HL-60/S4 (cell line): ENCODE measurements at regions not wholly inside any gene's neighbourhood (a gene's known extent, or its start where the extent isn't known, plus 50 kb on each side); places are given as distances from the start of the nearest gene placed in this dataset.

ENCODE experiments used
- in situ Hi-C: fragments of 300-500 bp; cut with MboI; formaldehyde crosslinking; loops from 2 replicates; pipeline ENCODE4 v1.14.3; 2022; ENCODE audit warnings: low sequenced_read_pairs

DNA sequence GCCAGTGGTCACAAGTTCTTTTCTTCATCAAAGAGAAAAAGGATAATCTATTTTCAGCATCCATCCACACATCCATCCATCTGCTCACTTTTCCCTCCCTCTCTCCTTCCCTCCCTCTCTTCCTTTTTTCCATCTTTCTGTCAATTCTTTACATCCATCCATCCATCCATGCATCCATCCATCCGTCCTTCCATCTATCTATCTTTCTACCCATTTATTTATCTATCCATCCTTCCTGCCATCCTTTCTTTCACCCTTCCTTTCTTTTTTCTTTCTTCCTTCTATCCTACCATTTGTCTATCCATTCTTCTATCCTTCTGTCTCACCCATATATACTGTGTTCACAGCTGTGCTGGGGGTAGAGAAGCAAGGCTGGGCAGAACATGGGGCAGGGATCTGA lies 212.4 kb upstream of the GALNT2 start:
- in situ Hi-C loops, result loop anchor here (25.0 kb wide), 1 partner anchor 108 kb away; no protein-coding TSS in a partner anchor

GRCh38 chr1:229856009-229856650 lies 210.9 kb upstream of the GALNT2 start:
- in situ Hi-C loops, result loop anchor here (25.0 kb wide), 1 partner anchor 106 kb away; no protein-coding TSS in a partner anchor

- in situ Hi-C loops, result loop anchor here (25.0 kb wide), 1 partner anchor 105 kb away; no protein-coding TSS in a partner anchor
Measured at GRCh38 chr1:229857585-229857984, 209.5 kb upstream of the GALNT2 start.

DNA sequence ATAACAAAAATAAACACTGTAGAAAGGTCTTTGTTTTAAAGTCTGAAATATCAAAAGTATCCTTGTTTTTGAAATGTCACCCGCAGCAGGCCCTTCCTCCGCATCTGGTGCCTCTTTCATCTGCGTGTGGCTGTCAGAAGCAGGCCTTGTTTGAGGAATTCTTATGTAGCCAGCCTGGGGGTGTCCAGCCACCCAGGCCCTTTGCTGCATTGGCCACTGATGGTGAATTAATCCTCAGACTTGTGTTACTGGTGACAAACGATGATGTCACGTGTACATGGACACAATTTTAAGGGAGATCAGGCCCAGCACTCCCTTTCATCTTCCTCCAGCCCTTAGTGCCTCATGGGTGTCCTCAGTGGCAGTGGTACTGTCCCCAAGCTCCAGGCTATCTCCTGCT lies 208.0 kb upstream of the GALNT2 start:
- in situ Hi-C loops, result loop anchor here (25.0 kb wide), 1 partner anchor 103 kb away; no protein-coding TSS in a partner anchor

- in situ Hi-C loops, result loop anchor here (25.0 kb wide), 1 partner anchor 101 kb away; no protein-coding TSS in a partner anchor
Measured at GRCh38 chr1:229860926-229861325, 206.1 kb upstream of the GALNT2 start.

DNA sequence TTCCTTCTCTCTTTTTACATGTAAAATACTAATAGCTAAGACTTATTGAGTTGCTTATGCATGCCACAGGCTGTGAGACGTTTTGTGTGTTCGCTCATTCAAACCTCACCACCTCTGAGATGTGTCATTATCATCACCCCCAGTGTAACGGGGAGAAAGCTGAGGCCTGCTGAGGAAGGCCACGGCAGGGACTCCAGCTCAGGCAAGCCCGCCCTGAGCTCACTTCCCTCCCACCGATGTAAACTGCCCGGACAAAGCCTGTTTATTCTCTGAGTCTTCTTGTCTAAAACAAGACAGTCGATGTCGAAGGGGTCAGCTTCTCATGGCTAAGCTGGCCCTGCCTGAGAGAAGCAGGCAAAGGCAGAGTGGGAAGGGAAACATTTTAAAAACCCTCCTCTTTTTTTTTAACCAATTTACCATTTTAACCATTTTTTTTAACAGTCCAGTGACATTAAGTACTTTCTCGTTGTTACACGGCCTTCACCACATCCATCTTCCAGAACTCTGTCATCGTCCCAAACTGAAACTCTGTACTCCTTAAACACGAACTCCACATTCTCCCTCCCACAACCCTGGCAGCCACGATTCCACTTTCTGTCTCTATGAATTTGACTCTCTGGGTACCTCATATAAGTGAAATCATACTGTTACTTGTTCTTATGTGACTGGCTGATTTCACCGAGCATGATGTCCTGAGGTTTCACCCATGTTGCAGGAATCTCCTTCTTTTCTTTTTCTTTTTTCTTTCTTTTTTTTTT lies 204.8 kb upstream of the GALNT2 start:
- in situ Hi-C loops, result loop anchor here (25.0 kb wide), 1 partner anchor 100 kb away; no protein-coding TSS in a partner anchor

DNA sequence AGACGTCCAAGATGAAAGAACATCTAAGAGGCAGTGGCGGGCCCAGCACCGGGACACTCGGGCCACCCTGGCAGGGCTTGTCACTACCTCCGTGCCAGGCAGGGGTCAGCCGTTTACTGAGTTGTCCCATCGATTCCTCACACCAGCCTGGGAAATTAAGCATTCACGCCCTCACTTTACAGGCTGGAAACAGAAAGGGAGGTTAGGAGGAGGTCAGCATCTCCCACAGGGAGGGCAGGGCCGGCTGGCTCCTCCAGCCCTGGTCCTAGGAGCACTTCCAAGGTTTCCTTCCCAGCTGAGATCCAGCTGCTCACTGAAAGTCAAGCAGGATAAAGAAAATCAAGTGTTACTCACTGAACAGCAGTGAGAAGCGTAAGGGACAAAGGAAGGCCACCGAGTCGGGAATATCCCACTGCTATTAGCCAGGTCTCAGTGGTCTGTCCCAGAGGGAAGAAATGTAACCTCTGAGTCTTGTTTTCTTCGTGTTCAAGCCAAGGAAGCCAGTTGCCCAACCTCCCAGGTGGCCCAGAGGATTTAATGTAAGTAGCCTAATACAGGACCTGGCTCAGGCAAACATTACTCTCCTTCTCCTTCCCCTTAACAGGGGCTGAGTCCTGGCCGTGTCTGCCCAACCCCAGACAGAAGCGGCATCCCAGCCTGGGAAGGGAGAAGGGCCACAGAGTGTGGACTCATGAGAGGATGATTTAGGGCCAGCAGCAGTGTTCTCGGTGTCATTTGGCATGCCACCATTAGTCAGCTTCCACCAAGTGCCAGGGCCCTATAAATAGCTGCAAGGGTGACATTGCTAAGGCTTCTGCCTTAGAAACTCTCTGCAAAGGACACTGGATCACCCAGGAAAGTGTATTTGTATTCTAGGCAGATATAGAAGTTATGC lies 203.1 kb upstream of the GALNT2 start:
- in situ Hi-C loops, result loop anchor here (25.0 kb wide), 1 partner anchor 98 kb away; no protein-coding TSS in a partner anchor

GRCh38 chr1:229864686-229865230 lies 202.3 kb upstream of the GALNT2 start:
- in situ Hi-C loops, result loop anchor here (25.0 kb wide), 1 partner anchor 98 kb away; no protein-coding TSS in a partner anchor

- in situ Hi-C loops, result loop anchor here (25.0 kb wide), 1 partner anchor 97 kb away; no protein-coding TSS in a partner anchor
Measured at GRCh38 chr1:229865321-229865720, 201.7 kb upstream of the GALNT2 start.

- in situ Hi-C loops, result loop anchor here (25.0 kb wide), 1 partner anchor 95 kb away; no protein-coding TSS in a partner anchor
Measured at GRCh38 chr1:229867726-229868125, 199.3 kb upstream of the GALNT2 start.

GRCh38 chr1:229869240-229869639 lies 197.8 kb upstream of the GALNT2 start:
- in situ Hi-C loops, result loop anchor here (25.0 kb wide), 1 partner anchor 93 kb away; no protein-coding TSS in a partner anchor

DNA sequence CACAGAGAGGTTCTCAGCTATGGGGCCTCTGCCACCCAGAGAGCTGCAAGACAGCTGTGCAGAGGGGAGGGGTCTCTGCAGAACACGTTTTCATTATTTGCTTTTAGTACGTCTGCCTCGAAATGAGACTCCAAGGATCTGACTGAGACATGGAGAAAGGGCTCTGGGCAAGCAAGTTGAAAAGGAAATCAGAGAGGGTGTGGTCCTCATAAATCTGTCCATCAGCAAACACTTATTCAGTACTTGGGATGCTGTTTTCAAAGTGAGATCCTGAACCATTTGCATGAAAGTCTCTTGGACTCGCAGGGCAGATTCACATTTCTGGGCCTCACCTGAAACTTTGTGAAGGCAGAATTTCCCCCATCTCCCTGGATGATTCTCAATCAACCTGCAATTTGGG lies 197.4 kb upstream of the GALNT2 start:
- in situ Hi-C loops, result loop anchor here (25.0 kb wide), 1 partner anchor 93 kb away; no protein-coding TSS in a partner anchor

- in situ Hi-C loops, result loop anchor here (25.0 kb wide), 1 partner anchor 92 kb away; no protein-coding TSS in a partner anchor
Measured at GRCh38 chr1:229870381-229870780, 196.7 kb upstream of the GALNT2 start.

GRCh38 chr1:229871078-229871676 lies 195.9 kb upstream of the GALNT2 start:
- in situ Hi-C loops, result loop anchor here (25.0 kb wide), 1 partner anchor 91 kb away; no protein-coding TSS in a partner anchor

GRCh38 chr1:229874136-229874535 lies 192.9 kb upstream of the GALNT2 start:
- in situ Hi-C loops, result loop anchor here (25.0 kb wide), 1 partner anchor 88 kb away; no protein-coding TSS in a partner anchor

GRCh38 chr1:229874609-229875008 lies 192.4 kb upstream of the GALNT2 start:
- in situ Hi-C loops, result loop anchor here (25.0 kb wide), 1 partner anchor 88 kb away; no protein-coding TSS in a partner anchor

GRCh38 chr1:229875086-229875485 lies 192.0 kb upstream of the GALNT2 start:
- in situ Hi-C loops, result no loop called here

- in situ Hi-C loops, result no loop called here
Measured at GRCh38 chr1:229879746-229880145, 187.3 kb upstream of the GALNT2 start.
